Lung microvascular endothelial cell (primary cell): ENCODE measurements at regions not wholly inside any gene's neighbourhood (a gene's known extent, or its start where the extent isn't known, plus 50 kb on each side); places are given as distances from the start of the nearest gene placed in this dataset.

Source experiments
- DNase-seq, 2 donors: peaks; one replicate each; pipeline versions ENCODE4 v3.0.0 to v3.0.0-alpha.2; 2010; ENCODE audit warnings: low read depth in 2 of 2

- DNase-seq = no peak
Observed at GRCh38 chr16:48438414-48438813, 53.2 kb upstream of the SIAH1 start.

- DNase-seq = no peak
Observed at GRCh38 chr16:48435906-48436305, 50.7 kb upstream of the SIAH1 start.

- DNase-seq = no peak
Observed at GRCh38 chr16:48435318-48435680, 50.1 kb upstream of the SIAH1 start.
